ENCODE measurements at regions not wholly inside any gene's neighbourhood (a gene's known extent, or its start where the extent isn't known, plus 50 kb on each side); places are given as distances from the start of the nearest gene placed in this dataset.

GRCh38 chr3:74049444-74049843 is 424.7 kb upstream of the PDZRN3 start:
- Histone ChIP-seq H3K9ac (ENCODE audit: insufficient read depth in 1 of 2, low read length in 2 of 2) (no peak overlapping the region), H3K36me3 (ENCODE audit: control insufficient read depth in 4 of 4, insufficient read depth in 4 of 4, low read length in 4 of 4) (no peaks in the 10 kb centered on the region), H3K4me1 (ENCODE audit: control insufficient read depth in 5 of 5, insufficient read depth in 5 of 5, low read length in 5 of 5) (peaks cover 0 to 8% (median 4%) of the 10 kb centered on the region in 5 donors), H3K27ac (ENCODE audit: low read depth in 1 of 2, low read length in 1 of 2) (no peak overlapping the region), H3K4me3 (no peak overlapping the region), H3K27me3 (ENCODE audit: control insufficient read depth in 3 of 3, insufficient read depth in 3 of 3, low read length in 2 of 3) (no peaks in the 10 kb centered on the region), H3K9me3 (ENCODE audit: control insufficient read depth in 4 of 4, insufficient read depth in 3 of 4, low read length in 3 of 4) (no peaks in the 10 kb centered on the region)
- WGBS, 2 donors, result 88 to 93% methylated on average over 5 of the region's 5 CpGs
- ATAC-seq (ENCODE audit: insufficient read depth, low FRiP score) (no peak), DNase-seq (no peak)
- no peak for TF ChIP-seq CTCF (IDR thresholded peaks at IDR 0.05; ENCODE audit: control extremely low read depth, extremely low read depth)

GRCh38 chr3:74048699-74049098 is 424.0 kb upstream of the PDZRN3 start:
- Histone ChIP-seq H3K36me3 (ENCODE audit: control insufficient read depth in 4 of 4, insufficient read depth in 4 of 4, low read length in 4 of 4) (no peaks in the 10 kb centered on the region), H3K9me3 (ENCODE audit: control insufficient read depth in 4 of 4, insufficient read depth in 3 of 4, low read length in 3 of 4) (no peaks in the 10 kb centered on the region), H3K4me1 (ENCODE audit: control insufficient read depth in 5 of 5, insufficient read depth in 5 of 5, low read length in 5 of 5) (peaks cover 0 to 5% (median 0%) of the 10 kb centered on the region in 5 donors), H3K27ac (ENCODE audit: low read depth in 1 of 2, low read length in 1 of 2) (no peak overlapping the region), H3K4me3 (no peak overlapping the region), H3K9ac (ENCODE audit: insufficient read depth in 1 of 2, low read length in 2 of 2) (no peak overlapping the region), H3K27me3 (ENCODE audit: control insufficient read depth in 3 of 3, insufficient read depth in 3 of 3, low read length in 2 of 3) (no peaks in the 10 kb centered on the region)
- no peak for TF ChIP-seq CTCF (IDR thresholded peaks at IDR 0.05; ENCODE audit: control extremely low read depth, extremely low read depth)
- DNase-seq (no peak), ATAC-seq (ENCODE audit: insufficient read depth, low FRiP score) (no peak)

GRCh38 chr3:74045000-74045399 is 420.3 kb upstream of the PDZRN3 start:
- 92% methylated on average over 2 of the region's 2 CpGs for WGBS, 2 donors
- Histone ChIP-seq H3K36me3 (ENCODE audit: control insufficient read depth in 4 of 4, insufficient read depth in 4 of 4, low read length in 4 of 4) (no peaks in the 10 kb centered on the region), H3K4me1 (ENCODE audit: control insufficient read depth in 5 of 5, insufficient read depth in 5 of 5, low read length in 5 of 5) (peaks cover 0 to 5% (median 2%) of the 10 kb centered on the region in 5 donors), H3K9me3 (ENCODE audit: control insufficient read depth in 4 of 4, insufficient read depth in 3 of 4, low read length in 3 of 4) (peaks cover 0 to 4% (median 0%) of the 10 kb centered on the region in 4 donors), H3K27me3 (ENCODE audit: control insufficient read depth in 3 of 3, insufficient read depth in 3 of 3, low read length in 2 of 3) (no peaks in the 10 kb centered on the region), H3K9ac (ENCODE audit: insufficient read depth in 1 of 2, low read length in 2 of 2) (no peak overlapping the region), H3K27ac (ENCODE audit: low read depth in 1 of 2, low read length in 1 of 2) (no peak overlapping the region), H3K4me3 (no peak overlapping the region)
- no peak for ATAC-seq (ENCODE audit: insufficient read depth, low FRiP score)
- no peak for DNase-seq
- no peak for TF ChIP-seq CTCF (IDR thresholded peaks at IDR 0.05; ENCODE audit: control extremely low read depth, extremely low read depth)

GRCh38 chr3:74041068-74041675 is 416.4 kb upstream of the PDZRN3 start:
- Histone ChIP-seq H3K9me3 (ENCODE audit: control insufficient read depth in 4 of 4, insufficient read depth in 3 of 4, low read length in 3 of 4) (peaks cover 0 to 4% (median 0%) of the 10 kb centered on the region in 4 donors), H3K9ac (ENCODE audit: insufficient read depth in 1 of 2, low read length in 2 of 2) (no peak overlapping the region), H3K27me3 (ENCODE audit: control insufficient read depth in 3 of 3, insufficient read depth in 3 of 3, low read length in 2 of 3) (no peaks in the 10 kb centered on the region), H3K4me3 (no peak overlapping the region), H3K27ac (ENCODE audit: low read depth in 1 of 2, low read length in 1 of 2) (no peak overlapping the region), H3K4me1 (ENCODE audit: control insufficient read depth in 5 of 5, insufficient read depth in 5 of 5, low read length in 5 of 5) (peaks cover 0 to 3% (median 0%) of the 10 kb centered on the region in 5 donors), H3K36me3 (ENCODE audit: control insufficient read depth in 4 of 4, insufficient read depth in 4 of 4, low read length in 4 of 4) (no peaks in the 10 kb centered on the region)
- TF ChIP-seq CTCF (IDR thresholded peaks at IDR 0.05; ENCODE audit: control extremely low read depth, extremely low read depth), result no peak
- DNase-seq (no peak), ATAC-seq (ENCODE audit: insufficient read depth, low FRiP score) (peak; percentile 78)
- 33 to 36% methylated on average over 6 of the region's 6 CpGs for WGBS, 2 donors

All from lung (tissue), 11 donors.